Parathyroid adenoma (tissue), 2 donors: ENCODE measurements at regions not wholly inside any gene's neighbourhood (a gene's known extent, or its start where the extent isn't known, plus 50 kb on each side); places are given as distances from the start of the nearest gene placed in this dataset.
A peak's percentile ranks its signal among the peaks of the same experiment; 100 is the strongest.

Experiments used
- H2AFZ ChIP-seq: fragments of 300-600 bp; sonication (generic); one replicate; pipeline ENCODE4 v1.7.0; 2017; ENCODE audit warnings: antibody characterized with exemption, mild to moderate bottlenecking
- H3K27ac ChIP-seq: fragments of 300-600 bp; sonication (generic); one replicate; pipeline ENCODE4 v1.7.0; 2017
- H3K27me3 ChIP-seq: fragments of 300-600 bp; sonication (generic); one replicate; pipeline ENCODE4 v1.7.0; 2017; ENCODE audit warnings: low read length; ENCODE audit not compliant: control insufficient read depth, insufficient read depth
- H3K36me3 ChIP-seq: fragments of 300-600 bp; sonication (generic); one replicate; pipeline ENCODE4 v1.7.0; 2017; ENCODE audit warnings: low read length; ENCODE audit not compliant: control insufficient read depth, insufficient read depth
- H3K4me1 ChIP-seq: fragments of 300-600 bp; sonication (generic); one replicate; pipeline ENCODE4 v1.7.0; 2017; ENCODE audit warnings: control low read depth
- H3K4me2 ChIP-seq: fragments of 300-600 bp; sonication (generic); one replicate; pipeline ENCODE4 v1.7.0; 2017; ENCODE audit warnings: low read length
- H3K4me3 ChIP-seq: fragments of 300-600 bp; sonication (generic); one replicate; pipeline ENCODE4 v1.7.0; 2017; ENCODE audit warnings: low read depth, low read length
- H3K79me2 ChIP-seq: fragments of 300-600 bp; sonication (generic); one replicate; pipeline ENCODE4 v1.7.0; 2017; ENCODE audit warnings: control low read depth
- H3K9ac ChIP-seq: fragments of 300-600 bp; sonication (generic); one replicate; pipeline ENCODE4 v1.7.0; 2017; ENCODE audit warnings: mild to moderate bottlenecking
- H3K9me3 ChIP-seq: fragments of 300-600 bp; sonication (generic); one replicate; pipeline ENCODE4 v1.7.0; 2017; ENCODE audit warnings: low read length; ENCODE audit not compliant: control insufficient read depth
- TF ChIP-seq, protein P1 (sequence below): fragments of 300-600 bp; sonication (generic); IDR thresholded peaks from one replicate; pipeline ENCODE4 v1.7.0; 2017; ENCODE audit warnings: antibody characterized with exemption, mild to moderate bottlenecking
- donor health status: primary hyperparathyroidism.

DNA sequence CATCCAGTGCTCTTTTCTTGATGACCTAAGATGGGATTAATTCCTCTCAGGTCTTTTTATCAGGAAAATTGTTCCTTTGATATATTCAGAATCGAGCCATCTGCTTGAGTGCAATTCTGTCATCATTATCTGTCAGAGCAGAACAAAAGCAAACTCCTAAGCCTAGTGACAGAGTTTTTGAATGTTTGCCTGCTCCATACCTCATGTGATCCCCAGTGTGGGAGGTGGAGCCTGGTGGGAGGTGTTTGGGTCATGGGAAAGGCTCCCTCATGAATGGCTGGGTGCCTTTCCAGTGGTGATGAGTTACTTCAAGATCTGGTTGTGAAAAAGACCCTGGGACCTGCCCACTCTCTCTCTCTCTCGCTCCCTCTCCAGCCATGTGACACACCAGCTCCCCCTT is 628.2 kb downstream of the CDH11 start:
- Histone ChIP-seq H2AFZ (no peak overlapping the region), H3K79me2 (no peaks in the 10 kb centered on the region), H3K27ac (no peak overlapping the region), H3K27me3 (no peaks in the 10 kb centered on the region), H3K9ac (no peak overlapping the region), H3K9me3 (no peaks in the 10 kb centered on the region), H3K4me3 (no peak overlapping the region), H3K36me3 (no peaks in the 10 kb centered on the region), H3K4me1 (no peaks in the 10 kb centered on the region), H3K4me2 (no peak overlapping the region)
- TF ChIP-seq, protein P1, sequence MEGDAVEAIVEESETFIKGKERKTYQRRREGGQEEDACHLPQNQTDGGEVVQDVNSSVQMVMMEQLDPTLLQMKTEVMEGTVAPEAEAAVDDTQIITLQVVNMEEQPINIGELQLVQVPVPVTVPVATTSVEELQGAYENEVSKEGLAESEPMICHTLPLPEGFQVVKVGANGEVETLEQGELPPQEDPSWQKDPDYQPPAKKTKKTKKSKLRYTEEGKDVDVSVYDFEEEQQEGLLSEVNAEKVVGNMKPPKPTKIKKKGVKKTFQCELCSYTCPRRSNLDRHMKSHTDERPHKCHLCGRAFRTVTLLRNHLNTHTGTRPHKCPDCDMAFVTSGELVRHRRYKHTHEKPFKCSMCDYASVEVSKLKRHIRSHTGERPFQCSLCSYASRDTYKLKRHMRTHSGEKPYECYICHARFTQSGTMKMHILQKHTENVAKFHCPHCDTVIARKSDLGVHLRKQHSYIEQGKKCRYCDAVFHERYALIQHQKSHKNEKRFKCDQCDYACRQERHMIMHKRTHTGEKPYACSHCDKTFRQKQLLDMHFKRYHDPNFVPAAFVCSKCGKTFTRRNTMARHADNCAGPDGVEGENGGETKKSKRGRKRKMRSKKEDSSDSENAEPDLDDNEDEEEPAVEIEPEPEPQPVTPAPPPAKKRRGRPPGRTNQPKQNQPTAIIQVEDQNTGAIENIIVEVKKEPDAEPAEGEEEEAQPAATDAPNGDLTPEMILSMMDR = no peak

DNA sequence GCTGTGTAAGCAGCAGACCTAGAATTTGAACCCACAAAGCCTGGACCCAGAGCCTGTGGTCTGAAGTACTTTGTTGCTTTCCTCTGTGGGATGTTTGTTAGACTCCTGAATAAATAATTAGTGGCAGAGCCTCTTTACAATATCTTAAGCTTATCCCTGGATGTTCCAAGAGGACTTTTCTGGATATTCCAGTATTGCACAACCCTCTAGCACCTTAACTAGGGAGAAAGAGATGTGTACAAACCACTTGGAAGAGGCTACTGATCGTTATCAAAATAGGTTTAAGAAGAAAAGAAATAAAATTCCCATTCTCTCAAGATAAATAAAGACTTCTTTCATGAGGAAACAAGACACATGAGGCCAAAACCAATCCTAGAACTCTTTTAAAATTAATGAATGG is 632.4 kb downstream of the CDH11 start:
- Histone ChIP-seq H3K4me1 (no peaks in the 10 kb centered on the region), H3K27me3 (no peaks in the 10 kb centered on the region), H3K36me3 (no peaks in the 10 kb centered on the region), H2AFZ (no peak overlapping the region), H3K27ac (no peak overlapping the region), H3K79me2 (no peaks in the 10 kb centered on the region), H3K4me3 (no peak overlapping the region), H3K4me2 (no peak overlapping the region), H3K9me3 (no peaks in the 10 kb centered on the region), H3K9ac (no peak overlapping the region)
- TF ChIP-seq, protein P1 = no peak

DNA sequence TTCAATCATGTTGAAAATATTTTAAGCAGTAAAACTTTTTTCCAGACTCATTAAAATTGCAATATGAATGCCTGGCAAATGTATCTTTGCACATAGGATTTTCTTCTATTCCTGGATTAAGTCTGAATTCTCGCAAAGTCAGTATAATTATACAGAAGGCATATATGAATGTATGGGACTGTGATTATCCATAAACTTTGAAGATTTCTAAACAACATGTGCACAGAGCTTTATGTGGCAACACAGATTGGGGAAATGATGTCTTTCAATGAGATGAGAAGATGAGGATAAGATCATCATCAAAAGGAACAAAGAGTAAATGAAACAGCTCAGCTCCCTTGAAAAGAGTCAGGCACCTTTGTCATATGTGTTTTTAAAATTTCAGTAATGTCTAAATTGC is 635.3 kb downstream of the CDH11 start:
- H3K4me1 ChIP-seq = no peaks in the 10 kb centered on the region
- no peak overlapping the region for H3K4me2 ChIP-seq
- H3K27me3 ChIP-seq = no peaks in the 10 kb centered on the region
- no peak overlapping the region for H2AFZ ChIP-seq
- H3K36me3 ChIP-seq = no peaks in the 10 kb centered on the region
- no peak overlapping the region for H3K4me3 ChIP-seq
- no peaks in the 10 kb centered on the region for H3K9me3 ChIP-seq
- H3K9ac ChIP-seq = no peak overlapping the region
- no peaks in the 10 kb centered on the region for H3K79me2 ChIP-seq
- TF ChIP-seq, protein P1 = no peak
- H3K27ac ChIP-seq = no peak overlapping the region

DNA sequence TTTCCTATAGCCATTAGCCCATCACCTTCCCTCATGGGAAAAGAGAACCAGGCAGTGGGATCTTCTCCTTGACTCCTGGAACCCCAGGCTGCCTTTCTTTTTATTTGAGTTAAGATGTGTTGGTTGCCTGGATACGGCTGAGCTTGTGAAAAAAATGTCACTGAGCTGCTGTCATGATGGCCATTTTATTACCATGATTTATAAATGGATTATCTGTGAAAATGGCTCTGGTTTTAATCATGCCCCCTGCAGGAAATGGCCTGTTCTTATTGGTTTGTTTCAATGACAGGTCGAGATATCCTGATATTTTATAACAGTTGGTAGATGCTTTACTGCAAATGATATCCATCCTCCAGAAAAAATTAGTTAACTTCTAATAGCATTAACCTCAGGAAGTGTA is 640.4 kb downstream of the CDH11 start:
- no peak overlapping the region for H3K27ac ChIP-seq
- H3K79me2 ChIP-seq = no peaks in the 10 kb centered on the region
- H3K27me3 ChIP-seq = no peaks in the 10 kb centered on the region
- TF ChIP-seq, protein P1 = no peak
- no peak overlapping the region for H2AFZ ChIP-seq
- no peak overlapping the region for H3K4me2 ChIP-seq
- H3K9ac ChIP-seq = no peak overlapping the region
- no peak overlapping the region for H3K4me3 ChIP-seq
- no peaks in the 10 kb centered on the region for H3K4me1 ChIP-seq
- no peaks in the 10 kb centered on the region for H3K9me3 ChIP-seq
- H3K36me3 ChIP-seq = no peaks in the 10 kb centered on the region

DNA sequence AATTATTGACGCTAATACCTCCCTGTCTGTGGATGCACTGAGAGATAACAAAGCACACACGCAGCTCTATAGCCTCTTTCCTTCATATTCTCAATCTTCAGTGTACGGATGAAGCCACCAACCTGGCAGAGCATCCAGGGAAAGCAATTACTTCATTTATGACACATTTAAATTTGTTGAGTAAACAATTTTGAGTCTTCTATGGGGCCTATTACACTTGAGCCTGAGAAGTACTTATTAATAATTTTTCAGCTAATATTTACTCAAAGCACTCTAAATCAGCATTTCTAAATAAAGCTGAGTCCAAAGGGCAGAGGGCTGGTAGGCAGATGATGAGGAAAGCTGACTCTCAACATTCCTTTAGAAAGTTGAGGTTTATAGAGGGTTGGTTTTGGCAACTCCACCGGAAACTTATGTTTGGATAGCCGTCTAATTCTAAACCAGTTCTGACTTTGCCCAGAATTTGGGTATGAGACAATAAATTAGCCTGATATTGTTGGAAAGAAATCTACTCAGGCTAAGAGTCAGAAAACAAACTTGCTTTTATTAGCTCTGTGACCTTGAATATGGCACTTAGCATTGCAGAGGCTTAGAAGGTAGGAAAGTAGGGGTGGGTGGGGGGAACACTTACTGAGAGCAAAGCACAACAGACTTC is 643.5 kb downstream of the CDH11 start:
- no peaks in the 10 kb centered on the region for H3K27me3 ChIP-seq
- H3K27ac ChIP-seq = no peak overlapping the region
- no peak overlapping the region for H3K9ac ChIP-seq

More for the DNA sequence above, 643.5 kb downstream of the CDH11 start:
- Histone ChIP-seq H3K4me3 (no peak overlapping the region), H3K36me3 (no peaks in the 10 kb centered on the region), H3K4me2 (peak overlapping the region; percentile 40), H3K9me3 (no peaks in the 10 kb centered on the region), H3K4me1 (no peaks in the 10 kb centered on the region), H3K79me2 (no peaks in the 10 kb centered on the region), H2AFZ (no peak overlapping the region)
- TF ChIP-seq, protein P1 = no peak
